OCI-M2 (cell line): ENCODE measurements at regions not wholly inside any gene's neighbourhood (a gene's known extent, or its start where the extent isn't known, plus 50 kb on each side); places are given as distances from the start of the nearest gene placed in this dataset.
"Not testable (repeated sequence)": the region's sequence is repeated elsewhere in the genome, so short reads cannot be mapped to it uniquely, and the experiment has no call there.

ENCODE experiments used
- DNase-seq: peaks from one replicate; lab custom pipeline; 2025; ENCODE audit not compliant: unreplicated experiment; lab: John Stamatoyannopoulos, UW

DNA sequence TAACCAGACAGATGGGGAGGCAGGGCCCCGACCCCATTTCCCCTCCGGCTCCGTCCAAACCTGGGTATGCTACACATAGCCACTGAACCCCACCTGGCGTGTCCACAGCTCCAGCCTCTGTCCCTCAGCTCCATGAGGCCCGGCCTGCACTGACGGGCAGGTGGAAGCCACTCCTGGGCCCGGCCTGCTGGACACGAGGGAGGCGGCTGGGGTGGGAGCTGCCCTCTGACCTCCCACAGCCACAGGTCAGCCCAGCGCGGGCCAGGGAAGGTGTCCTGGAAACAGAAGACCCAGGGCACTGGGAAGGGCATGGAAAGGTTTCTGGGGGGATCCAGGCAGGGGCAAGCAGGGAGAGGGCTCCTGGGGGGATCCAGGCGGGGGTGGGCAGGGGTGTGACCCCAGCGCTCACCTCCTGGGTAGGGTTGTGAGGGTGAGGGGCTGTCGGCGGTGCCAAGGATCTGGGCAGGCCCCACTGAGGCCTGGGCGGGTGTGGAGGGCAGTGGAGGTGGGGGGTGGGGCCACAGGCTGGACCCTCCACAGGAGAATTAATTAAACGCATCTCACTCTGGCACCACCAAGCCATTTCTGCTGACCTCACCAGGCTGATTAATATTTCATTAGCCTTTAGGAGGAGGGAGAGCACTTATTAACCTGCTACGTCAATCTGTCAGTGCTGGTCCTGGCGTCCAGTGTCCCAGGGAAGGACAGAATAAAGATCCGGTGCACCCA, 108.9 kb downstream of the UNCX start:
- no peak for DNase-seq

DNA sequence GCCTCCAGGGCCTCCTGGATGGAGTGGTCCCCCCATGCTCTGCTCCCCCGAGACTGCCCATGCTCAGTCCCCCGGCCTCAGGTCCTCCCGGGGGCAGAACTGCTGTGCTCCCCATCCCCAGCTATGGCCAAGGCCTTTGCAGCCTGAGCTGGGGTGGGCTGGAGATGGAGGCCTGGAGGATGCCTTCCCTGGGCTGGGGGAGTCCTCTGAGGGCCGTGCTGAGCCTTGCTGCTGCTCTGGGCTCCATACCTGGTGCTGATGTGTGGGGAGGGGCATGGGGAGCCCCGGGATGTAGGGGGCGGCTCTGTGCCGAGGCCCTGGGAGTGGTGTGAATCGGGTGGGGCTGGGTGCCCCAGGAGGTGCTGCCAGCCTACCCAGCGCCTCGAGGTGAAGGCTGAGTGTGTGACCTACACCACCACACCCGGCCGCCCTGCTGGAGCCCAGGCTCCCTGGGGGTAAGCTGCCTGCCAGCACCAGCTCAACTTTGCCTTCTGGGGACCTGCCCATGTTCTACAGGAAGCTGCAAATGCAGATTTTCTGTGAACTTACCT, 109.5 kb downstream of the UNCX start:
- no peak for DNase-seq

DNA sequence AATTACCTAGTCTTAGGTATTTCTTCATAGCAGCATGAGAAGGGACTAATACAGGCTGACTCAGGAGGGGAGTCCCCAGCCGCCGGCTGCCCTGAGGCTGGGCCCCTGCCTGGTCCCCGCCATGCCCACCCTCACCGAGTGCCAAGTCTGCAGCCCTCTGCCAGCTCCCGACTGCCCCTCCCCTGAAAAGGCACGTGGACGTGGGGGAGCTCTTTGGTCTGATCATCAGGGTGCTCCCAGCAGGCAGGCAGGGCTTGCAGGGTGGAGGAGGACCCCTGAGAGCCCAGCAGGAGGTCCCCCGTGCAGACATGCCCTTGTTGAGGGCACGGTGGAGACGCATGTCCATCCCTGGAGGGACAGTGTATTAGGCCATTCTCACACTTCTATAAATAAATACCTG, 110.9 kb downstream of the UNCX start:
- DNase-seq = no peak

DNA sequence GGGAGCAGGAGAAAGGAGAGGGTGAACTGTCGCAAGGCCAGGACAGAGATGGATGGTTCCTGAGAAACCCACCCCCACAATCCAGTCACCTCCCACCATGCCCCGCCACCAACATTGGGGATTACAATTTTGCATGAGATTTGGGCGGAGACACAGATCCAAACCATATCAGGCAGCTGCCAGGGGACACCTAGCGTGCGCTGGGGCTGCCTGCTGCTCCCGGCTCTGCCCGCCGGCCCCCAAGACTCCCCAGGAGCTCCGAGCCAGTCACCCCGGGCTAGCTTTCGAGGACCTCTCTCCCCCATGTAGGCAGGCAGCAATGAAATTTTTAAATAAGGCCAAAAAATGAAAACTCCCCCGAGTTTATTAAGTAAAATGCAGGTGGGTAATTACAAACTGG, 111.7 kb downstream of the UNCX start:
- no peak for DNase-seq

DNA sequence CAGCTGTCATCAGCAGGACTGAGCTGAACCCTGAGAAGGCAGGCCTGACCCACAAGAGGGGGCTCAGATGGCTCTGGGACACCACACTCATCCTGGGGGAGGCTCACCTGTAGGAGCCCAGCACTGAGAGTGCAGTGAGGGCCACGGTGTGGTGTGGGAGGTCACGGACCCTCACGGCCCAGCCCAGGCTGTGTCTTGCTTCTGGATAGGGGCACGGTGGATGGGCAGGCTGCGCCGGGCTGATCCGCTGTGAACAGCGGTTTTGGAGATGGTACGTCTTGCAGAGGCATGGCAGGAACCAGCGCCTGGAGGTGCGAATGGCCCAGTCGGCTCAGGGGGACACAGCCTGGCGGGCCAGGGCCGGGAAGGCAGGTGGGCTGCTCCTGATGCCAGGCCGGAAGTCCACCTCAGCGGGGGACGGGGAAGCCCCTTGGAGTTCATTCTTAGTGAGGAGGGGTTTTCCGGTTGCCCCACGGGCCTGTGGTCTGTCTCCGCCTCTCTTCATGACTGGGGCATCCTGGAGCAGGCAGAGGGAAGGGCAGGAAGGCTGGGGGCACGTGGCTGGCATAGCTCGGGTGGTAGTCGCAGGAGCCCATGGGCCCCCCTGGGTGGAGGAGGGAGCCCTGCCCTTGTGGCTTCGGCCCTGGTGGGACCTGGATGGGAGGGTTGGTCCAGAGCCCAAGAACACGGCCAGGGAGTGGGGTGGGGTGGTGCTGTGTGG, 112.5 kb downstream of the UNCX start:
- no peak for DNase-seq

DNA sequence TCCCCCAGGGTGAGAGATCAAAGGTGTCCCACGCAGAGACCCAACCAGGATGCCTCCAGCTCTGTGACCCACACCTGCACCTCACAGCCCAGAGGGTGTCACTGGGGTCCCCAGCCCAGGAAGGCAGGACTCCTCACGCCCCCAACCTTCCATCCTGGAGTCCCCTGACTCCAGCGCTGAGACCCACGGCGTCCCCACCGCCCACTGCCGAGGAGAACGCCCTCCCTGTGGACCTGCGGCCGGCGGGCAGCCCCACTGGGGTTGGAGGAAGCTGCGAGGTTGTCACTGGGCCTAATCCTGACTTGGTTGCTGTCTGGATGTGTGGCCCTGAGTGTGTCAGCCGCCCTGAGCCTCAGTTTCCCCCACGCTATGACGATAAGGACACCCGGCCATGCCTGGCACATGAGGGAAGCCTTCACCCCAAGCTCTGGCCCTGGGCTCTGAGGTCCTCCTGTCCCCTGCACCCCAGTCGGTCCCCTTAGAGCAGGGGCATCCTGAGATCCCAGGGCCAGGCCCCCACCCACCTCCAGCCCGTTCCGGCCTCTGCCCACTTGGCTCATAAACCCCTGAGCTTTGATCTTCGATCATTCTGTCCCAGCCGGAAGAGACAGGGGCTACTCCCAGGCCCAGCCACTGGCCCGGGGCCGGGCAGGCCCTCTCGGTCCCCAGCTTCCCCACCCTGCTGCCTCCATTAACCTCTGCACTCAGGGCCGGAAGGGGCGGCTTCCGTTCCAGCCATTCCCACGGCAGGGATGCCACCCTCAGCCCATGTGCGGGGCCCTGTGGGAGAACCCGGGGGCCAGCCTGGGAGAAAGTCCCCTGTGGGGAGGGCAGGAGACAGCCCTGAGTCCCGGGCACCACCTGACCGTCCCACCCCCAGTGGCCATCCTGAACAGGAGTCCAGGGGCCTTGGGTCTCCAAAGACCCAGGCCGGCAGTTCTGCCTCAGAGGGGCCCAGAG, 113.2 kb downstream of the MICALL2 start:
- DNase-seq = no peak

DNA sequence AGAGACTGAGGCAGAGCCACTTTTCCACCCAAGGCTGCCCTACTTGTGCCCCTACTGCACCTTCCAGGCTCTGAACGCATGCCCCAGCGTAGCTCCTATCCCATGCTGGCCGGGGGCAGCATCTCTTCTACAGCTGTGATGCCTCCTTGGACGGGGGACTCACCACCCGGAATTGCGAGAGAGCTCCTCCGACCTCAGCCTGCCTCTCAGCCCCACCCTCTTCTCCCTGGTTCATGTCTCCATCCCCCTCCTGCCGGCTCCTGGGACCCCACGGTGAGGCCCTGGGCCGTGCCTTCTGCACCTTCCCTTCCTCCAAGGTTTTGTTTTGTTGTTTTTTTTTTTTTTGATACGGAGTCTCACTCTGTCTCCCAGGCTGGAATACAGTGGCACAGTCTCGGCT, 112.4 kb downstream of the MICALL2 start:
- no peak for DNase-seq

DNA sequence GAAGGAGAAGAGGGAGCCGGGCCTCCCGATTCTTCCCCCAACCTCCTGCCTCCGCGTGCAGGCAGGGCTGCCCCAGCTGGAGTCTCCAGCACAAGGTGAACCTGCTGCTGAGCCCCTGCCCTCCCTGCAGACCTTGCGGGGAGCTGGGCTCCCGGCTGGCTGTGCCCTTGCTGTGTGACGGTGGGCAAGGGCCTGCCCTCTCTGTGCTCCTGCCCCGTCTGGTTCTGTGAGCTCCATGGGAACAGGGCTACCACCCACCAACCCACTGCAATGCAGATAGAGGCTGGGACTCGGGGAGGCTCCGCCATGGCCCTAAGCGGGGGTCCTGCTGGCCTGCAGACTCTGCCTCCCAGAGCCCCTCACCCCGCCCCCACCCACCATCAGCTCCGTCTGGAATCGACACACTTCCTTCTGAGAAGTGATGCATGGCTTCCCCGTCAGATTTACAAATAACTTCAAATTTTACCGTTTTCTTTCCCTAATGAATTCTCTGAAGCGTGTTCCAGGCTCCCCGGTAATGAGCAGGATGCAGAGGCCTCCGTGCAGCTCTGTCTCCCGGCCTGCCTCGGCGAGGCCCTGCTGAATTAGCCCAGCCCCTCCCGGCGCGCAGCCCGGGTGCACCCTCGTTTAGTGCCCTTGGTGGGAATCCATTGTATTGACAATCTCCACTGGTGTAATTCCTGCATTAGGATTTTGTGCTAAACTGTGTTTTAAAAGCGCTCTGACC, 111.0 kb downstream of the MICALL2 start:
- no peak for DNase-seq

DNA sequence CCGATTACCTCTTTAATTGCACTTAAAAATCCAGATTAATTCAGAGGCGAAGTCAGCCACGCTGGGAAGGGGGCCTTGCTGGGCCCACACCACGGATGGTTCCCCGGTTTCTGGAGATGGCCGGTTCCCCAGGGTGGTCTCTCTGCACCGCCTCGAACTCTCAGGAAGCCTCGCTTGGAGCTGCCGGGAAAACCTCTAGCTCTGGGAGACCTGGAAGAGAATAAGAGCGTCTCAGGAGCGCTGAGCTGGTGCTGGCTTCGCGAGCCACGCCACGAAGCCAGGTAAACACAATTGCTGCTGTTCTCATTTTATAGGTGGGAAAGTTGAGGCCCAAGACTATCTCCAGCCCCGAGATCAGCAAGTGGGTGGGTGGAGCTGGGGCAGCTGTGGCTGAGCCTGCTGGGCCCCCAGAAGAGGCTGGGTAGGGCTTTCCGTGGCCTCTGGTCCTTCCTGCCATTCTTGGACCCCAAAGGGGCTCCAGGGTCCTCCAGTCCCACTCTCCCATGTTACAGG, 110.4 kb downstream of the MICALL2 start:
- DNase-seq = no peak

DNA sequence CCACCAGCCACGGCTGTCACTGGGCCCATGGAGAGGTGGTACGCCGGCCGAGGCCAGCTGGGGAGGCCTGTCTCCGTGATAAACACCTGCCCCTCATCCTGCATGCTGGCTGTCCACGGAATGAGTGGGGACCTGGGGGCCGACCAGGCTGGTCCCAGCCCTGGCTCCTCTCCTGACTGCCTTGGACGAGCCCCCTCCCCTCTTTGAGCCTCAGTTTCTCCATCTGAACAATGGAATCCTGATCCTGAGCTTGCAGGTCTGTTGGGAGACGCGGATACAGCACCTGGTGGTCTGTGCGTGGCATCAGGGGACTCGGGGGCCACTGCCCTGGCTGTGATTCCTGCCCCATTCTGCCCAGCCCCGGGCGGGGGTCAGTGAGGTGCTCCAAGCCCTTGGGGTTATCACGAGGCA, 109.9 kb downstream of the MICALL2 start:
- no peak for DNase-seq

DNA sequence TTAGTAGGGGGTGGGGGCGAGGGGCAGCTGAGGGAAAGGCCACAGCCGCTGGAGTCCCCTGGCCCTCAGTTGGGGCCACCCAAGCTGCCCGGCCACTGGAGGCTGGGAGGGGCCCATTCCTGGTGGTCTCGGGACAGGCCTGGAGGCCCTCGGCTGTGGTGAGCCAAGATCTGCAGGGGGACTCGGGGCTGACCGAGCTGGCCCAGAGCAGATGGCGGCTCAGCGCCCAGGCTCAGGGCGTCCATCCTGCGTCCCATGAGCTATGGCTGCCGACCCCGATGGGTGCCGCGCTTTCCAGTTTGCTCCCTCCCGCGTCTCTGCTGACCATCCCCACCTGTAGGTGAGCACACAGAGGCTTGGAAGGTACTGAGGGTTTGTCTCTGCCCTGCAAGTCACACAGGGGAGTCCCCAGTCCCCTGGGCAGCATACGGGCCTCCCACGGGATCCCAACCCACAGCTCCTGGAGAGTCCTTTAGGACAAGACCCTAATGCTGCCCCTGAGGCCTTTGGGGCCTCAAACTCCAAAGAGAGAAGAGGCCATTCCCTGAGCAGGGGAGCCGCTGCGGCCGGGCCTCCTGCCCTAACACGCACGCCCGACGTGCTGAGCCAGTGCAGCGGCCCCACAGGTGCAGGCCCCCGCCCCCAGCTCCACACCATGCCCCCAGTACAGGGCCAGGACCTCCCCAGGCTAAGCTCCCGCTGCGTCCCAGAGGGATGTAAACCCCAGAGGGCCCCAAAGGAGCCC, 107.2 kb downstream of the MICALL2 start:
- no peak for DNase-seq

DNA sequence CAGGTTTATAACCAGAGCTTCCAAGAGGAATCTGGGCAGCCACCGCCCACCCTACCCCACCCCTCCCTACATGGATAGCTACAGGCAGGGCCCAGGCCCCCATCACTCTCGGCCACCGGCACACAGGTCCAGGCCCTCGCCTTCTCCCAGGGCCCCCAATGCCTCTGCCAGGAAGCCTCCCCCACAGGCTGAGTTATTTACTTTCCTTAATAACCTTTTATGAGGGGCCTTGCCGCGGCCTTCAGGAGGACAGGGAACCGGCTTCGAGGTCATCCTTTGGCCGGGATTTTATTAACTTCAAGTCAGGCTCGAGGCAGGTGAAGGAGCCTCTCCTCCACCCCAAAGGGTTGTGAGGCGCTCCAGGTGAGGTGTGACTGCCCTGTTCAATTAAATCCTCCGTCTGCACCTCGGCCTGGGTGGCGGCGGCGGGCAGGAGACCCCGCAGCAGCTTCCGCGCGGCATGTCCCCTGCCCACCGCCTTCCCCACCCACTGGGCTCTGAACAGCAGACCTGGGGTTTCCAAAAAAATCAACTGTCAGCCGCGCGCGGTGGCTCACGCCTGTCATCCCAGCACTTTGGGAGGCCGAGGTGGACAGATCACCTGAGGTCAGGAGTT, 106.5 kb downstream of the MICALL2 start:
- no peak for DNase-seq

DNA sequence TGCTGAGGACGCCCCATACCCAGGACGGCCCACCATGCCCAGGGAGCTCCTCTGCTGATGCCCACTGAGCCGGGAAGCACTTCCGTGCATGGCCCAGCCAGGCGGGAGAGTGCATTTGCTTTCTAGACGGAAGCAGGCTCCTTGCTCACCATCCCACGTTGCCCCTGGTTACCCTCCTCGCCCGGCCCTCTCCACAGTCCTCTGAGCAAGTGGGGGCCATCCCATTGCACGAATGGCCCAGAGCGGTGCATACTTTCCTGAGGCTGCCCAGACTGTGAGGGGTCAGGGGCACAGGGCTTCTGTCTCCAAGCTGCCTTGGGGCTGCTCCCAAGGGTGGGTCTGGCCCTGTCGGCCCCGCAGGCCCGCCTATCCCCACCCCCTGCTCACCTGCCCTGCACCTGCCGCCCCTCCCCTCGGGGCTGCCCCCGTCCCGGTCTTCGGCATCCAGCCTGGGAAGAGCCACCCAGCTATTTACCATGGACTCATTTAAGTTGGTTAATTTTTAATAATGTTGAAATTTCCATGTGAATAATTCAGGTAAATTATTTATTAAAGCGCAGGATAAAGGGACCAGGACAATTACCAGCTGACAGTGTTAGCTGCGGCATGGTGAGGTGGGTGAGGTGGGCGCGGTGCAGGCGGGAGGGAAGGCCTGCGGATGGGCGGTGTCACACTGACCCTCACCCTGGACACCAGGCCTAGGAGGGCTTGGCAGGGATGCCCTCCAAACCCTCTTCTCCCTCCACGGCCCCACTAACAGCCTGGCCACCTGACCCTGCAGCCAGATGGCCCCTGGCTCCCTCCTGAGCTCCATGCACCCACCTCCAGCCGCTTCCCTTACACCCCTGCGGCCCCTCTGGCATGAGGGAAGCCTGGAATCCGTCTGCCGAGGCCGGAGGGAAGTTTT, 104.4 kb downstream of the MICALL2 start:
- DNase-seq = no peak

DNA sequence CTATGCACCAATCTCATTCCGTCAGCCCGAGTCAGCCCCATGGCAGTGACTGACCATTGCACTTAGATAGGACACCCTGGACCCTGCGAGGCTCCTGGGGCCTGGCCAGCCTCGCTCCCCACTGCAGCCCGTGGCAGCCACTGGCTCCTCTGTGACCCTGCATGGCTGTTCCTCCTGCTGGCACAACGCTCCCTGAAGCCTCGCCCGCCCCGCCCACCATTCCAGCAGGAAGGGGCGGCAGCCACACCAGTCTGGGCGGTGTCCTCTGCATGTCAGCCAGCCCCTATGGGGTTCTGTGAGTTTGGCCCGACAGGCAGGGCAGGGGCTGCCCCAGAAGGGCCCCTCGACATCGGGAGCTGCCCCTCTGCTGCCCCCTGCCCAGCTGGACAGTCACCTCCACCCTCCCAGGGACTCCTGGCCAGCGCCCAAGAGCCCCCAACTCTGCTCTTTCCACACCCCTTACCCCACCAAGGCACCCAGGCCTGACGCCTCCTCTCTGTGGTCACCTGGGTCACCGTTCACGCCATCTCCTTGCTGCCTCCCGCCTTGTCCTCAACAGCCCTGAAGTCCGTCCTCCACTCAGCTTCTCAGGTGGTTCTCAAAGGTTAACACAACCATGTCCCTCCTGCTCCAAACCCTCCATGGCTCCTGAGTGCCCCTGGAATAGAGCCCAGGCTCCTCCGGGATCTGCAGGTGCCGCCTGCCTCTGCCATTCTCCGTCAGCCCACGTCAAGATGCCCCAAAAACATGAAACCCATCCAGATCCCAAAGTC, 103.5 kb downstream of the MICALL2 start:
- DNase-seq = no peak

DNA sequence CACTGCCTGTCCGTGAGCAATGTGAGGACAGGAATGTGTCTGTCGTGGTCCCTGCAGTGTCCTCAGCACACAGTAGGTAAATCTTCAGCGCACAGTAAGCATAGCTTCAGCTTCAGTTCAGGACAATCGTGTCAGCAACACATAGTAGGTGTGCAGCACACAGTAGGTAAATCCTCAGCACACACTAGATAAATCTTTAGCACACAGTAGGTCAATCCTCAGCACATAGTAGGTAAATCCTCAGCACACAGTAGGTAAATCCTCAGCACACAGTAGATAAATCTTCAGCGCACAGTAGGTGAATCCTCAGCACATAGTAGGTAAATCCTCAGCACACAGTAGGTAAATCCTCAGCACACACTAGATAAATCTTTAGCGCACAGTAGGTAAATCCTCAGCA, 102.4 kb downstream of the MICALL2 start:
- not testable (repeated sequence) for DNase-seq

DNA sequence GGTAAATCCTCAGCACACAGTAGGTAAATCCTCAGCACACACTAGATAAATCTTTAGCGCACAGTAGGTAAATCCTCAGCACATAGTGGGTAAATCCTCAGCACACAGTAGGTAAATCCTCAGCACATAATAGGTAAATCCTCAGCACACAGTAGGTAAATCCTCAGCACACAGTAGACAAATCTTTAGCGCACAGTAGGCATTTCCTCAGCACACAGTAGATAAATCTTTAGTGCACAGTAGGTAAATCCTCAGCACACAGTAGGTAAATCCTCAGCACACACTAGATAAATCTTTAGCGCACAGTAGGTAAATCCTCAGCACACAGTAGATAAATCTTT, 102.0 kb downstream of the MICALL2 start:
- DNase-seq = not testable (repeated sequence)

DNA sequence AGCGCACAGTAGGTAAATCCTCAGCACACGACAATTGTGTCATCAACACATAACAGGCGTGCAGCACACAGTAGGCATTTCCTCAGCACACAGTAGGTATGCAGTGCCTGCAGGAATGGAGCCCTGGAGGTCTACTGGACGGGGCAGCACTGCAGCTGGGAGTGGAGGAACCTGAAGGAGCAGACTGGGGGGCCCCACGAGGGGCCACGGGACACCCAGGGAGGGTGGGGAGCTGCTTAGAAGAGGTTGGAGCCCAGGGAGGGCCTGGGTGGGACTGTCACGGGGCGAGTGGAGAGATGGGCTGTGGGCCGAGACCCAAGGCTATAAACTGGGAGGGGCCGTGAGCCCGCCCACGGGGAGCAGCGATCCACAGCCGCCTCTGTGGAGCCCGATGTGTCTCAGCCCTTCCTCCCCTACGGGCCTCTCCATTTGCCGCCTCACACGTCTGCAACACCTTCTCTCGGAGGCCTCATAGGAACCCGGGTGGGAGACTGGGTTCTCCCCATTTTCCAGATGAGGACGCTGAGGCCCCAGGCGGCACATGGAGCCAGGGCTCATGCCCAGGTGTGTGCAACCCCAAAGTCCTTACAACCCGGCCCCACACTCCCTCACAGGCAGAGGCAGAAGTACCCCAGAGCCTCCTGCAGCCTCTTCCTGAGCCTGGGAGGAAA, 101.5 kb downstream of the MICALL2 start:
- no peak for DNase-seq
